WTC11 (cell line): ENCODE measurements at regions not wholly inside any gene's neighbourhood (a gene's known extent, or its start where the extent isn't known, plus 50 kb on each side); places are given as distances from the start of the nearest gene placed in this dataset.
"Not testable (repeated sequence)": the region's sequence is repeated elsewhere in the genome, so short reads cannot be mapped to it uniquely, and the experiment has no call there.

Experiments
- CTCF ChIP-seq: fragments of 200-600 bp; IDR thresholded peaks from 2 replicates; pipeline ENCODE4 v1.8.0; 2022; ENCODE audit warnings: antibody characterized with exemption
- FOXJ3 ChIP-seq: sonication (generic); formaldehyde crosslinking; IDR thresholded peaks from 2 replicates; pipeline ENCODE4 v1.9.0; 2021; ENCODE audit warnings: missing genetic modification reagents, mild to moderate bottlenecking, borderline replicate concordance
- FOXP4 ChIP-seq: sonication (generic); formaldehyde crosslinking; IDR thresholded peaks from 2 replicates; pipeline ENCODE4 v1.8.0; 2022; ENCODE audit warnings: mild to moderate bottlenecking, missing genetic modification reagents
- TEAD4 ChIP-seq: sonication (generic); formaldehyde crosslinking; IDR thresholded peaks from 2 replicates; pipeline ENCODE4 v1.8.0; 2022; ENCODE audit warnings: mild to moderate bottlenecking, missing genetic modification reagents

GRCh38 chr7:13728430-13728829, 261.0 kb downstream of the ETV1 start:
- not testable (repeated sequence) for TF ChIP-seq CTCF; FOXP4 (CRISPR knock-in tag); FOXJ3 (CRISPR knock-in tag); TEAD4 (CRISPR knock-in tag)
